ENCODE measurements at regions not wholly inside any gene's neighbourhood (a gene's known extent, or its start where the extent isn't known, plus 50 kb on each side); places are given as distances from the start of the nearest gene placed in this dataset.

DNA sequence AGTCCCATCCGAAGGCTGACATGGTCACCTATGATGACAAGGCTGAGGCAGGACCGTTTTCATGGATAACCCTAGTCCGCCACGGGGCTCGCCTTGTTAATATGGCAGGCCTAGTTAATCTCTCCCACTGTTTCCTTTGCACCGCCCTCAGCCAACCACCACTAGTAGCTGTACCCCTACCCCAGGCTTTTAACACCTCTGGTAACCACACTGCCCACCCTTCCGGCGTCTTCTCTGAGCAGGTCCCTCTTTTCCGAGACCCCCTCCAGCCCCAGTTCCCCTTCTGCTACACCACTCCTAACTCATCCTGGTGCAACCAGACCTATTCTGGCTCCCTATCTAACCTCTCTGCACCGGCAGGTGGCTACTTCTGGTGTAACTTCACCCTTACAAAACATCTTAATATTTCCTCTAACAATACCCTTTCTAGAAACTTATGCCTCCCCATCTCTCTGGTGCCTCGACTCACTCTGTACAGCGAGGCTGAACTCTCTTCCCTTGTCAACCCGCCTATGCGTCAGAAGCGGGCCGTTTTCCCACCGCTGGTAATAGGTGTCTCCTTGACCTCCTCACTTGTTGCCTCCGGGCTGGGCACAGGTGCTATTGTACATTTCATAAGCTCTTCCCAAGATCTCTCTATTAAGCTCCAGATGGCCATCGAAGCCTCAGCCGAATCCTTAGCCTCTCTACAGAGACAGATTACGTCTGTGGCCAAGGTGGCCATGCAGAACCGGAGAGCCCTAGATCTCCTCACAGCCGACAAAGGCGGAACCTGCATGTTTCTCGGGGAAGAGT, 964.4 kb downstream of the RPA4 start:
- intact Hi-C loops (cut with micrococcal nuclease), result no loop called here
- H3K4me1 ChIP-seq (ENCODE audit: control insufficient read depth, insufficient read depth, low read length), result no peaks in the 10 kb centered on the region
- WGBS (ENCODE audit: insufficient coverage), result 90% methylated on average over 20 of the region's 25 CpGs
- no peak for DNase-seq
- no peak overlapping the region for H3K27ac ChIP-seq (ENCODE audit: low read length)
- no peaks in the 10 kb centered on the region for H3K27me3 Mint-ChIP-seq (ENCODE audit: low read depth in 2 of 2)
- peaks cover 7% of the 10 kb centered on the region for H3K36me3 Mint-ChIP-seq
- TF ChIP-seq, protein P1, sequence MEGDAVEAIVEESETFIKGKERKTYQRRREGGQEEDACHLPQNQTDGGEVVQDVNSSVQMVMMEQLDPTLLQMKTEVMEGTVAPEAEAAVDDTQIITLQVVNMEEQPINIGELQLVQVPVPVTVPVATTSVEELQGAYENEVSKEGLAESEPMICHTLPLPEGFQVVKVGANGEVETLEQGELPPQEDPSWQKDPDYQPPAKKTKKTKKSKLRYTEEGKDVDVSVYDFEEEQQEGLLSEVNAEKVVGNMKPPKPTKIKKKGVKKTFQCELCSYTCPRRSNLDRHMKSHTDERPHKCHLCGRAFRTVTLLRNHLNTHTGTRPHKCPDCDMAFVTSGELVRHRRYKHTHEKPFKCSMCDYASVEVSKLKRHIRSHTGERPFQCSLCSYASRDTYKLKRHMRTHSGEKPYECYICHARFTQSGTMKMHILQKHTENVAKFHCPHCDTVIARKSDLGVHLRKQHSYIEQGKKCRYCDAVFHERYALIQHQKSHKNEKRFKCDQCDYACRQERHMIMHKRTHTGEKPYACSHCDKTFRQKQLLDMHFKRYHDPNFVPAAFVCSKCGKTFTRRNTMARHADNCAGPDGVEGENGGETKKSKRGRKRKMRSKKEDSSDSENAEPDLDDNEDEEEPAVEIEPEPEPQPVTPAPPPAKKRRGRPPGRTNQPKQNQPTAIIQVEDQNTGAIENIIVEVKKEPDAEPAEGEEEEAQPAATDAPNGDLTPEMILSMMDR (IDR thresholded peaks at IDR 0.05), result no peak
- no peaks in the 10 kb centered on the region for H3K4me1 Mint-ChIP-seq
- peaks cover 21 to 24% of the 10 kb centered on the region in 2 donors for H3K9me3 Mint-ChIP-seq
- H3K36me3 ChIP-seq (ENCODE audit: control insufficient read depth, insufficient read depth, low read length), result no peaks in the 10 kb centered on the region
- no peak for ATAC-seq
- H3K4me3 ChIP-seq (ENCODE audit: low read length), result no peak overlapping the region
- H3K4me3 Mint-ChIP-seq, result no peak overlapping the region
- peaks cover 8% of the 10 kb centered on the region for H3K9me3 ChIP-seq (ENCODE audit: control insufficient read depth, insufficient read depth, low read length)
- H3K27ac Mint-ChIP-seq, result no peak overlapping the region
- H3K27me3 ChIP-seq (ENCODE audit: control insufficient read depth, insufficient read depth, low read length), result no peaks in the 10 kb centered on the region

DNA sequence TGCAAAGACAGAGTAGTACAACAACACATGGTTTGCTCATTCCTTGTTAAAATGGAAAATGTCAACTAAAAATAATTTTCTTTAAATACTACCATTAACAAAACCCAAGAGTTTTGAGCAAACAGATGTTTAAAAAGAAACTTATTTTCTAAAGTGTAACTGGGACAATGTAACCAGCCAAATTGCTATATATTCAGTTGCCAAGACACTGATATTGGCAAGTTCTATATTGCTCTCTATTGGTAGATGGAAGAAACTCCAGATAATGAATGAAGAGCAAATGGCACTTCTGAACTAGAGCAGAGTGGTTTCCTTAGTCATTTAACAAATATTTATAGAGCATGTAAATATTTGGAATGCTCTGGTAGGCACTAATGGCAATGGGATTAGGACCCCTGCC, 966.2 kb downstream of the RPA4 start:
- ATAC-seq (no peak), DNase-seq (no peak)
- Histone ChIP-seq H3K36me3 (ENCODE audit: control insufficient read depth, insufficient read depth, low read length) (no peaks in the 10 kb centered on the region), H3K27me3 (ENCODE audit: control insufficient read depth, insufficient read depth, low read length) (no peaks in the 10 kb centered on the region), H3K9me3 (ENCODE audit: control insufficient read depth, insufficient read depth, low read length) (no peaks in the 10 kb centered on the region), H3K4me1 (ENCODE audit: control insufficient read depth, insufficient read depth, low read length) (no peaks in the 10 kb centered on the region), H3K27ac (ENCODE audit: low read length) (no peak overlapping the region), H3K4me3 (ENCODE audit: low read length) (no peak overlapping the region)
- H3K9me3 Mint-ChIP-seq, result peaks cover 11 to 16% of the 10 kb centered on the region in 2 donors
- no peak overlapping the region for H3K27ac Mint-ChIP-seq
- H3K4me3 Mint-ChIP-seq, result no peak overlapping the region
- TF ChIP-seq, protein P1 (IDR thresholded peaks at IDR 0.05), result no peak
- H3K27me3 Mint-ChIP-seq (ENCODE audit: low read depth in 2 of 2), result no peaks in the 10 kb centered on the region
- intact Hi-C loops (cut with micrococcal nuclease), result no loop called here
- no peaks in the 10 kb centered on the region for H3K4me1 Mint-ChIP-seq
- H3K36me3 Mint-ChIP-seq, result peaks cover 7% of the 10 kb centered on the region

DNA sequence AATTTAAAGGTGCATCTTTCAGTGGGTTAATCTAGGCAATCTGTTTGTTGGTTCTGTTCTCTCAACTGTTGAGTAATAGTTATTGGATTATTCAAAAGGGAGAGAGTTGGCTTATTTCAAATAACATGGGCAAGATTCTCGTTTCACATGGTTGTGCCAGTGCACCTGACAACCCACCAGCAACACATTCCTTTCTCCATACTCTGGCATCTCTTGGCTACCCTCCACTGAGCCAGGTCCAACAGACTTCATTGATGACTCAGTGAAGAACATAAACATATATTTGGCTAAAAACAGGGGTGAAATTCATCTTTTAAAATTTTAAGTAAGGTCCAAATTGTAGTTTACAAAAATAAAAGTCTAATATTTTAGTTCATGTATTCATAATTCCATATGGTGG, 967.2 kb downstream of the RPA4 start:
- intact Hi-C loops (cut with micrococcal nuclease), result no loop called here
- ATAC-seq (no peak), DNase-seq (no peak)
- H3K36me3 ChIP-seq (ENCODE audit: control insufficient read depth, insufficient read depth, low read length), result no peaks in the 10 kb centered on the region
- TF ChIP-seq, protein P1 (IDR thresholded peaks at IDR 0.05), result no peak
- no peaks in the 10 kb centered on the region for H3K9me3 ChIP-seq (ENCODE audit: control insufficient read depth, insufficient read depth, low read length)
- no peak overlapping the region for H3K4me3 ChIP-seq (ENCODE audit: low read length)
- H3K27me3 ChIP-seq (ENCODE audit: control insufficient read depth, insufficient read depth, low read length), result no peaks in the 10 kb centered on the region
- no peaks in the 10 kb centered on the region for H3K36me3 Mint-ChIP-seq
- peaks cover 9 to 15% of the 10 kb centered on the region in 2 donors for H3K9me3 Mint-ChIP-seq
- WGBS (ENCODE audit: insufficient coverage), result no CpG with 5 or more reads among the region's 1 CpG
- H3K4me3 Mint-ChIP-seq, result no peak overlapping the region
- H3K4me1 ChIP-seq (ENCODE audit: control insufficient read depth, insufficient read depth, low read length), result no peaks in the 10 kb centered on the region
- no peak overlapping the region for H3K27ac Mint-ChIP-seq
- H3K4me1 Mint-ChIP-seq, result no peaks in the 10 kb centered on the region
- no peak overlapping the region for H3K27ac ChIP-seq (ENCODE audit: low read length)
- no peaks in the 10 kb centered on the region for H3K27me3 Mint-ChIP-seq (ENCODE audit: low read depth in 2 of 2)

DNA sequence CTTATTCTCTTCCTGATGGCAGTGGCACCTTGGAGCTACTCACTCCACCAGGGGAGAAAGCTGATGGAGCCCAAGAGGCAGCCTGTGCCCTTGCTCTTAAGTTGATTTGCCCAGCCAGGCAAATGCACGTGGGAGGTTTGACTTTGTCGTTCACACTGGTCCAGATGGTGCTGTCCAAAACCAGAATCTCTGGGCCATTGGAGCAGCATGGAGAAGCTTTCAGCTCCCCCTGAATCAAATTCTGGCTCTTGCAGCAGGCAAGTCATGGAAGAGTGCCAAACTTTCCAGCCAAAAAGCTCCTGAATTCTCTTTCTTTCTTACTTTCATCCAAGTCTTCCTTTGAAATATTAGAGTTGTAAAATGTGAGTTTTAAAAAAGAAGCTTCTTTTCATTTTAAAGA, 970.4 kb downstream of the RPA4 start:
- DNase-seq, result no peak
- Mint-ChIP-seq H3K9me3 (peaks cover 4 to 7% of the 10 kb centered on the region in 2 donors), H3K27ac (no peak overlapping the region), H3K4me1 (no peaks in the 10 kb centered on the region), H3K4me3 (no peak overlapping the region), H3K27me3 (ENCODE audit: low read depth in 2 of 2) (no peaks in the 10 kb centered on the region), H3K36me3 (no peaks in the 10 kb centered on the region)
- Histone ChIP-seq H3K36me3 (ENCODE audit: control insufficient read depth, insufficient read depth, low read length) (no peaks in the 10 kb centered on the region), H3K27ac (ENCODE audit: low read length) (no peak overlapping the region), H3K27me3 (ENCODE audit: control insufficient read depth, insufficient read depth, low read length) (no peaks in the 10 kb centered on the region), H3K4me1 (ENCODE audit: control insufficient read depth, insufficient read depth, low read length) (no peaks in the 10 kb centered on the region), H3K4me3 (ENCODE audit: low read length) (no peak overlapping the region), H3K9me3 (ENCODE audit: control insufficient read depth, insufficient read depth, low read length) (no peaks in the 10 kb centered on the region)
- intact Hi-C loops (cut with micrococcal nuclease), result no loop called here
- ATAC-seq, result no peak
- WGBS (ENCODE audit: insufficient coverage), result 83% methylated on average over 2 of the region's 2 CpGs
- TF ChIP-seq, protein P1 (IDR thresholded peaks at IDR 0.05), result no peak

All from natural killer cell (primary cell).